ENCODE measurements at regions not wholly inside any gene's neighbourhood (a gene's known extent, or its start where the extent isn't known, plus 50 kb on each side); places are given as distances from the start of the nearest gene placed in this dataset.

GRCh38 chr1:42013881-42014470, 95.3 kb upstream of the HIVEP3 start:
- Histone ChIP-seq H3K4me1 (ENCODE audit: low read depth) (no peaks in the 10 kb centered on the region), H3K36me3 (ENCODE audit: low read depth) (no peaks in the 10 kb centered on the region), H3K4me3 (no peak overlapping the region), H3K9me3 (no peaks in the 10 kb centered on the region)
- no peak for TF ChIP-seq CTCF (IDR thresholded peaks at IDR 0.05)
- no peak for DNase-seq
- ATAC-seq, result no peak
- intact Hi-C loops (cut with DNase I, micrococcal nuclease), result no loop called here

GRCh38 chr1:42012852-42013251, 94.1 kb upstream of the HIVEP3 start:
- TF ChIP-seq CTCF (IDR thresholded peaks at IDR 0.05), result no peak
- ATAC-seq (peak; percentile 90), DNase-seq (peak in 1 of 3 donors; percentile 24)
- intact Hi-C loops (cut with DNase I, micrococcal nuclease), result no loop called here
- Histone ChIP-seq H3K9me3 (no peaks in the 10 kb centered on the region), H3K4me1 (ENCODE audit: low read depth) (no peaks in the 10 kb centered on the region), H3K36me3 (ENCODE audit: low read depth) (no peaks in the 10 kb centered on the region), H3K4me3 (no peak overlapping the region)

- Histone ChIP-seq H3K36me3 (ENCODE audit: low read depth) (no peaks in the 10 kb centered on the region), H3K4me3 (no peak overlapping the region), H3K9me3 (no peaks in the 10 kb centered on the region), H3K4me1 (ENCODE audit: low read depth) (no peaks in the 10 kb centered on the region)
- DNase-seq, result no peak
- intact Hi-C loops (cut with DNase I, micrococcal nuclease), result no loop called here
- no peak for ATAC-seq
- TF ChIP-seq CTCF (IDR thresholded peaks at IDR 0.05), result no peak
Observed at GRCh38 chr1:42010381-42010780, 91.7 kb upstream of the HIVEP3 start.

GRCh38 chr1:42008264-42008663, 89.5 kb upstream of the HIVEP3 start:
- DNase-seq (no peak), ATAC-seq (no peak)
- Histone ChIP-seq H3K4me1 (ENCODE audit: low read depth) (no peaks in the 10 kb centered on the region), H3K9me3 (no peaks in the 10 kb centered on the region), H3K36me3 (ENCODE audit: low read depth) (no peaks in the 10 kb centered on the region), H3K4me3 (no peak overlapping the region)
- TF ChIP-seq CTCF (IDR thresholded peaks at IDR 0.05), result no peak
- intact Hi-C loops (cut with DNase I, micrococcal nuclease), result no loop called here

GRCh38 chr1:42006836-42007235, 88.1 kb upstream of the HIVEP3 start:
- no peak overlapping the region for H3K4me3 ChIP-seq
- ATAC-seq (no peak), DNase-seq (no peak)
- H3K36me3 ChIP-seq (ENCODE audit: low read depth), result no peaks in the 10 kb centered on the region
- H3K4me1 ChIP-seq (ENCODE audit: low read depth), result no peaks in the 10 kb centered on the region
- TF ChIP-seq CTCF (IDR thresholded peaks at IDR 0.05), result no peak
- no peaks in the 10 kb centered on the region for H3K9me3 ChIP-seq
- intact Hi-C loops (cut with DNase I, micrococcal nuclease), result no loop called here

- intact Hi-C loops (cut with DNase I, micrococcal nuclease), result no loop called here
- no peak for TF ChIP-seq CTCF (IDR thresholded peaks at IDR 0.05)
- Histone ChIP-seq H3K4me1 (ENCODE audit: low read depth) (no peaks in the 10 kb centered on the region), H3K4me3 (no peak overlapping the region), H3K9me3 (no peaks in the 10 kb centered on the region), H3K36me3 (ENCODE audit: low read depth) (no peaks in the 10 kb centered on the region)
- DNase-seq (no peak), ATAC-seq (no peak)
Observed at GRCh38 chr1:42006093-42006492, 87.4 kb upstream of the HIVEP3 start.

Data from mucosa of descending colon (tissue), 3 donors.